ENCODE measurements at regions not wholly inside any gene's neighbourhood (a gene's known extent, or its start where the extent isn't known, plus 50 kb on each side); places are given as distances from the start of the nearest gene placed in this dataset.

GRCh38 chr1:58391514-58391913 is 155.0 kb downstream of the OMA1 start:
- TF ChIP-seq EZH2 (IDR thresholded peaks at IDR 0.05; ENCODE audit: borderline replicate concordance, insufficient read depth, low read depth, low read length, poor library complexity, severe bottlenecking) = no peak
- TF ChIP-seq, protein P1, sequence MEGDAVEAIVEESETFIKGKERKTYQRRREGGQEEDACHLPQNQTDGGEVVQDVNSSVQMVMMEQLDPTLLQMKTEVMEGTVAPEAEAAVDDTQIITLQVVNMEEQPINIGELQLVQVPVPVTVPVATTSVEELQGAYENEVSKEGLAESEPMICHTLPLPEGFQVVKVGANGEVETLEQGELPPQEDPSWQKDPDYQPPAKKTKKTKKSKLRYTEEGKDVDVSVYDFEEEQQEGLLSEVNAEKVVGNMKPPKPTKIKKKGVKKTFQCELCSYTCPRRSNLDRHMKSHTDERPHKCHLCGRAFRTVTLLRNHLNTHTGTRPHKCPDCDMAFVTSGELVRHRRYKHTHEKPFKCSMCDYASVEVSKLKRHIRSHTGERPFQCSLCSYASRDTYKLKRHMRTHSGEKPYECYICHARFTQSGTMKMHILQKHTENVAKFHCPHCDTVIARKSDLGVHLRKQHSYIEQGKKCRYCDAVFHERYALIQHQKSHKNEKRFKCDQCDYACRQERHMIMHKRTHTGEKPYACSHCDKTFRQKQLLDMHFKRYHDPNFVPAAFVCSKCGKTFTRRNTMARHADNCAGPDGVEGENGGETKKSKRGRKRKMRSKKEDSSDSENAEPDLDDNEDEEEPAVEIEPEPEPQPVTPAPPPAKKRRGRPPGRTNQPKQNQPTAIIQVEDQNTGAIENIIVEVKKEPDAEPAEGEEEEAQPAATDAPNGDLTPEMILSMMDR (IDR thresholded peaks at IDR 0.05) = no peak
